B cell (primary cell): ENCODE measurements at regions not wholly inside any gene's neighbourhood (a gene's known extent, or its start where the extent isn't known, plus 50 kb on each side); places are given as distances from the start of the nearest gene placed in this dataset.

Experiments used
- EZH2 ChIP-seq: IDR thresholded peaks from 2 replicates; pipeline ENCODE4 v1.6.1; 2012; ENCODE audit warnings: borderline replicate concordance, low read depth, mild to moderate bottlenecking, moderate library complexity, low read length; ENCODE audit not compliant: insufficient read depth, poor library complexity, severe bottlenecking
- TF ChIP-seq, protein P1 (sequence below): fragments of 200-600 bp; IDR thresholded peaks from one replicate; pipeline ENCODE4 v1.8.0; 2022; ENCODE audit warnings: antibody characterized with exemption, mild to moderate bottlenecking

DNA sequence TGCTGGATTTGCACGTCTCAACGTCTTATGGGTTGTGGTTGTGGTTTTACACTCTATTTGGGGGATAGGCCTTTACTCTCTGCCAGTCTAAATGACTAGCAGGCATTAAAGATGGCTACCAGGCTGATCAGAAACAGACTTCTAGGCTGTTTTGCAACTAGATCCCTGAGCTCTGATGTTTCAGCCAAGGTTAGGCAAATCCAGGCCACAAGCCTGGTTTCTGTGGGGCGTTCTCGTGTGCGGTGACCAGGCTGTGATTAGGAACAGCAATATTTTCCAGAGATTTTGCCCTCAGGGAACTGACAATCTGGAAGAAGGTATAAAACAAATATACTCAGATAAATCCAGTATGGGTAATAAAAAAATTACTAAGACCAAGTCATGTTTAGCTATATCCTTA, 502.4 kb downstream of the INSC start:
- TF ChIP-seq, protein P1, sequence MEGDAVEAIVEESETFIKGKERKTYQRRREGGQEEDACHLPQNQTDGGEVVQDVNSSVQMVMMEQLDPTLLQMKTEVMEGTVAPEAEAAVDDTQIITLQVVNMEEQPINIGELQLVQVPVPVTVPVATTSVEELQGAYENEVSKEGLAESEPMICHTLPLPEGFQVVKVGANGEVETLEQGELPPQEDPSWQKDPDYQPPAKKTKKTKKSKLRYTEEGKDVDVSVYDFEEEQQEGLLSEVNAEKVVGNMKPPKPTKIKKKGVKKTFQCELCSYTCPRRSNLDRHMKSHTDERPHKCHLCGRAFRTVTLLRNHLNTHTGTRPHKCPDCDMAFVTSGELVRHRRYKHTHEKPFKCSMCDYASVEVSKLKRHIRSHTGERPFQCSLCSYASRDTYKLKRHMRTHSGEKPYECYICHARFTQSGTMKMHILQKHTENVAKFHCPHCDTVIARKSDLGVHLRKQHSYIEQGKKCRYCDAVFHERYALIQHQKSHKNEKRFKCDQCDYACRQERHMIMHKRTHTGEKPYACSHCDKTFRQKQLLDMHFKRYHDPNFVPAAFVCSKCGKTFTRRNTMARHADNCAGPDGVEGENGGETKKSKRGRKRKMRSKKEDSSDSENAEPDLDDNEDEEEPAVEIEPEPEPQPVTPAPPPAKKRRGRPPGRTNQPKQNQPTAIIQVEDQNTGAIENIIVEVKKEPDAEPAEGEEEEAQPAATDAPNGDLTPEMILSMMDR: no peak
- no peak for TF ChIP-seq EZH2
